Mesodermal cell (in vitro differentiated cells): ENCODE measurements at regions not wholly inside any gene's neighbourhood (a gene's known extent, or its start where the extent isn't known, plus 50 kb on each side); places are given as distances from the start of the nearest gene placed in this dataset.

ENCODE experiments used
- H3K27ac ChIP-seq: 2 replicates; pipeline ENCODE4 v1.7.0; 2013; ENCODE audit warnings: mild to moderate bottlenecking, low read depth, low read length, moderate library complexity; ENCODE audit not compliant: severe bottlenecking
- H3K36me3 ChIP-seq: 2 replicates; pipeline ENCODE4 v1.7.1; 2013; ENCODE audit warnings: mild to moderate bottlenecking, low read length, moderate library complexity; ENCODE audit not compliant: control insufficient read depth, insufficient read depth
- H3K4me1 ChIP-seq: one replicate; pipeline ENCODE4 v1.7.1; 2013; ENCODE audit warnings: mild to moderate bottlenecking, low read length; ENCODE audit not compliant: insufficient read depth, control insufficient read depth, poor library complexity, severe bottlenecking
- H3K4me3 ChIP-seq: 2 replicates; pipeline ENCODE4 v1.7.0; 2013; ENCODE audit warnings: low read length, control low read depth, mild to moderate bottlenecking; ENCODE audit not compliant: insufficient read depth, poor library complexity, severe bottlenecking; ENCODE audit errors: extremely low read depth
- H3K9me3 ChIP-seq: 2 replicates; pipeline ENCODE4 v1.7.1; 2013; ENCODE audit warnings: mild to moderate bottlenecking, low read length, moderate library complexity; ENCODE audit not compliant: control insufficient read depth
- WGBS, 2 experiments: methylation state at CpG; one replicate each; pipeline ENCODE4 v1.1.5; 2013; ENCODE audit warnings: missing lambda C conversion rate in 2 of 2; ENCODE audit not compliant: insufficient coverage in 2 of 2; 5-methylcytosine and 5-hydroxymethylcytosine counted together

DNA sequence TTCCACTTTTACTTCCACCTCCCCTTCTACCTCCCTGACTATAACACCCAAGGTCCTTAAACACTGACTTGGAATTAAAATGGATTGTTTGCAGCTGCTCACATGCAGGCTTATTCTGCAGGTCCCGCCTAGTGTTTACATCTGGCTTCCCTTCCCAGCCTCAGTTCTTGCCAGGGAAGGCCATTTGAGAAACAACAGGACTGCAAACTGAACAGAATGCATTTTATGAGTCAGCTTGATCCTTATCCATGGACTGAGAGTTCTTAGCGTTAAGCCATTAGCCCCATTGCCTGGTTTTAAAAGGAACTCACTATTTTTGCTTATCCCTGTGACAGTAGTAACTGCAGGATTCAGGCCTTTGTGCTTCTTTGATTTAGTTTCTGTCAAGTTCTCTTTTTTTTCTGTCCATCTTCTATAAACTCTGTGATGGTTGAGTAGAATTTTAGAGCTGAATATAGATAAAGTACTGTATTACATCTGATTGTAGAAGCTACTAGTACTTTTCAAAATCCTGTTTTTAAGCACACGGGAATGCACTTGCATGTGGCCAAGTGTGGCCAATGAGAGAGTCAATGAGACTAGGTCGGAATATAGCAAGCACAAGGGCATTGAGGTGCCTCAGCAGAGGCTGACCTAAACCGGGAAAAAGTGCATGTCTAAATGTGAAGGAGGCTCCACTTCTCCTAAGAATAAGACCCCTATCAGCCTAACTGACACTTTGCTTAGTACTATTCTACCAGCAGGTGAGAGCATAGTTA, 106.4 kb downstream of the TUSC7 start:
- H3K27ac ChIP-seq: peak overlapping the region; percentile 82
- WGBS, 2 experiments: 60 to 79% methylated on average over 4 to 5 of the region's 5 CpGs
- no peaks in the 10 kb centered on the region for H3K36me3 ChIP-seq
- H3K9me3 ChIP-seq: no peaks in the 10 kb centered on the region
- H3K4me3 ChIP-seq: no peak overlapping the region
- H3K4me1 ChIP-seq: peaks cover 5% of the 10 kb centered on the region

DNA sequence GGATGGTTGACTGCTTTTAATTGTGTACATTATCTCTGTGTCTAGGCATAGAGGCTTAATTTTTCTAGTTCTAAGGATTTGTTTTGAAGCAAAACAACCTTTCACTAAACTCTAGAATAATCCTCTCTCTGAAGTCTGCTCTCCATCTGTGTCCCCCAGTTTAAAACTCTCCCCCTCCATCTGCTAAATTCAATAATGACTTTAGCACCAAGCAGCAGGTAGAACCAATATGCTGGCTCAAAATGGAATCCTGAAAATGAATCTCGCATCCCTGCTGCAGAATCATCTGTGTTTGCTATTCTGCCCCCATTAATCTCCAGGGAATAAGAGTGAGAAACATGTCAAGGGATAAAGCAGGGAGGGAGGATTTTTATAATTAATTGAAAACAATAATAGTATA, 111.8 kb downstream of the TUSC7 start:
- H3K9me3 ChIP-seq: no peaks in the 10 kb centered on the region
- peaks cover 5% of the 10 kb centered on the region for H3K4me1 ChIP-seq
- H3K4me3 ChIP-seq: no peak overlapping the region
- no peaks in the 10 kb centered on the region for H3K36me3 ChIP-seq
- WGBS, 2 experiments: 80% methylated on average over 1 of the region's 1 CpG; no CpG with 5 or more reads in 1 of the 2 experiments
- no peak overlapping the region for H3K27ac ChIP-seq

DNA sequence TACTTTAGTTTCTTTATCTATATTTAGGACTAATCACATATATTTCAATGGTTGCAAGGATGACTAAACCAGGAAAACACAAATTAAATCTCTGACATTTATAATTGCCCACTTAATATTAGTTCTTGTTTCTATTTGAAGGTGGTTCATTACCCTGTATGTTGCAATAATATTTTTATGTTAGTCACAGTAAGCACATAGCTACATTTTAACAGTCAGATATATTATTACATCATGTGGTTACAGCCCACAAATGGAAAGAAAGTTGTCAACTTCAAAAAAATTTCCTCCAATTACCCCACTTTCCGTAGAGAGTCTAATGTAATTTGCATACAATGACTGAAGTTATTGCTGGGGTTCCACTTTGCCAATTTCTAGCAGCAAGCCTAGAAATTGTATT, 114.6 kb downstream of the TUSC7 start:
- no peaks in the 10 kb centered on the region for H3K4me1 ChIP-seq
- H3K36me3 ChIP-seq: no peaks in the 10 kb centered on the region
- no CpG with 5 or more reads among the region's 1 CpG for WGBS, 2 experiments
- no peak overlapping the region for H3K4me3 ChIP-seq
- H3K9me3 ChIP-seq: no peaks in the 10 kb centered on the region
- H3K27ac ChIP-seq: no peak overlapping the region

DNA sequence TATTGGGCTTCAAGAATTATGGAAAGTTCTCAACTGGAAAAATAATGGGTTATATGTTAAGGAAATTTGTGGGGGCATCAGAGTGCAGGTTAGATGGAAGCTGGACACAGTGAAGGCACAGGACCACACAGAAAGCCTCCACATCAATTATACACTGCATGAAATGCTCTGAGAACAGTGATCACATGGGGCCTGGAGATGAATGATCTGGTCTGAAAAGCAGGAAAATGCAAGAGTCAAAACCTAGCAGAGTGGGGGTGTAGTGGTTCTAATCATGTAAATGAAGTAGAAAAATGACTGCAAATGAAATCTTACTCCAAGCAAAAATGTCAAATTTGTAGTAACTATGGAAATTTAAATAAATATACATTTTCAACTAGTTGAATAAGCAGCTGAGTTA, 123.6 kb downstream of the TUSC7 start:
- Histone ChIP-seq H3K9me3 (no peaks in the 10 kb centered on the region), H3K4me1 (no peaks in the 10 kb centered on the region), H3K27ac (no peak overlapping the region), H3K36me3 (no peaks in the 10 kb centered on the region), H3K4me3 (no peak overlapping the region)

DNA sequence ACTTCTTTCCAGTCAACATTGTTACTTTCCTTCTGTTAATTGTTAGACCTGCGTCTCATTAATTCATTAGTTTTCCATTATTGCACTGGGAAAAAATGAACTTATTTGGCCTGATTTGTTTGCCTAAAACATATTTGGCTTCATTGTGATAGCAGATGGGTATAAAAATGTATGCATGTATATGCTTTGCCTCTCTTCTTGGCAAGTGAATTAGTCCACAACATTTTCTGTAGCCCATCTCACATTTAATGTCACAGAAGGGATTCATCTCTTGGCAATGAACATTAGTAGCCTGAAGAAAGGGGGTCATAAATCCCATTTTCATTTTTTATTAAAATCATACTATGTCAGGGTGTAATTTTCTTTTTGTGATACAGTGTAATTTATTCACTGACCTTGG, 125.2 kb downstream of the TUSC7 start:
- Histone ChIP-seq H3K36me3 (no peaks in the 10 kb centered on the region), H3K4me1 (no peaks in the 10 kb centered on the region), H3K4me3 (no peak overlapping the region), H3K9me3 (no peaks in the 10 kb centered on the region), H3K27ac (no peak overlapping the region)
- no CpG with 5 or more reads among the region's 1 CpG for WGBS, 2 experiments

DNA sequence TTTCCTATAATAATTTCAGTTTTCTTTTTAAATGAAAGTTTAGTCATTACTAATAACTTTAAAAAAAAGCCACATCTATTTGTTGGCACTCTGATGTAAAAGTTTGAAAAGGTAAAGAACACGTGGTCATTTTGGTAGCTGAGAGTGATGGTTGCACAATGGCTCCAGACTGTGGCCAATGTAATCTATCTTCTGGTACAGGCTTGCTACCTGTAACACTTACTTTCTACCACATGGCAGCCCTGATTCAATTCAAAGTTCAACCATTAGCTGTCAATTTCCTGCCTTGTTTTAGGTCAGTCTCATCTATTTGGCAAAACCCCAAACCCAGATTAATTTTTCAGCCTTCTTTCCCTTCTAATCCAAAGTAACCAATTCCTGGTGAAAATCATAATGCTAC, 126.1 kb downstream of the TUSC7 start:
- H3K9me3 ChIP-seq: no peaks in the 10 kb centered on the region
- 71 to 100% methylated on average over 1 of the region's 1 CpG for WGBS, 2 experiments
- H3K27ac ChIP-seq: no peak overlapping the region
- no peaks in the 10 kb centered on the region for H3K36me3 ChIP-seq
- H3K4me1 ChIP-seq: no peaks in the 10 kb centered on the region
- H3K4me3 ChIP-seq: no peak overlapping the region

DNA sequence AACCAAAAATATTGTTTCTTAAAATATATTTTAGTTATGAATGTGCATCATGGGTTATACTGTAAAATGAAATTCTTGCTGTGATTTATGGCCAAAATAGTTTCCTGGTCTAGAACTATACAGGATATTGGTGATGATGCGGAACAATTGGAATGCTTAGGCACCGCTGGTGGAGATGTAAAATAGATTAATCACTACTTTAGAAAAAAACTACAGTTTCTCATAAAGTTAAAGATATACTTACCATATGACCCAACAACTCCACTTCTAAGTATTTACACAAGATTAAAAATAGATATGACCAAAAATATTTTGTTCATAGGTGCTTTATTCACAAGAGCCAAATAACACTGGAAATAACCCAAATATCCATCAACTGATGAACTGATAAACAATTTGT, 126.7 kb downstream of the TUSC7 start:
- H3K4me1 ChIP-seq: no peaks in the 10 kb centered on the region
- H3K4me3 ChIP-seq: no peak overlapping the region
- H3K27ac ChIP-seq: no peak overlapping the region
- WGBS, 2 experiments: no CpG with 5 or more reads among the region's 2 CpGs
- H3K9me3 ChIP-seq: no peaks in the 10 kb centered on the region
- H3K36me3 ChIP-seq: no peaks in the 10 kb centered on the region

DNA sequence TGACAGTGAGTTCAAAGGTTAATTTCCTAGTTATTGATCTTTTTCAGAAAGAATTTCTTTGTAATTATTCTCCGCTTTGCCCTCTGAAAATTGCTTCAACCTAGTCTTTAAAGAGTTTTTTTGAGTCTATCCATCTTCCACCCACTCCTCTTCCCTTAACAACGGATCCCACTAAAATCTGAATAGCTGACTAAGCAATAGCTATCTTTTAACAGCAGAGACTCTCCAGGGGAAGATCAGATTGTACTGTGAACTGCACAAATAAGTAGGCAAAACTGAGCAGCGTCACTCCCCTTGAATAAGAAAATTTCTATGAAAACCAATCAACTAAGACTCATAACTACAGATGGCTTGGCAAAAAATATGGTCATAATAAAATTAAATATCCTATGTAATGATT, 127.9 kb downstream of the TUSC7 start:
- Histone ChIP-seq H3K9me3 (no peaks in the 10 kb centered on the region), H3K4me1 (no peaks in the 10 kb centered on the region)

DNA sequence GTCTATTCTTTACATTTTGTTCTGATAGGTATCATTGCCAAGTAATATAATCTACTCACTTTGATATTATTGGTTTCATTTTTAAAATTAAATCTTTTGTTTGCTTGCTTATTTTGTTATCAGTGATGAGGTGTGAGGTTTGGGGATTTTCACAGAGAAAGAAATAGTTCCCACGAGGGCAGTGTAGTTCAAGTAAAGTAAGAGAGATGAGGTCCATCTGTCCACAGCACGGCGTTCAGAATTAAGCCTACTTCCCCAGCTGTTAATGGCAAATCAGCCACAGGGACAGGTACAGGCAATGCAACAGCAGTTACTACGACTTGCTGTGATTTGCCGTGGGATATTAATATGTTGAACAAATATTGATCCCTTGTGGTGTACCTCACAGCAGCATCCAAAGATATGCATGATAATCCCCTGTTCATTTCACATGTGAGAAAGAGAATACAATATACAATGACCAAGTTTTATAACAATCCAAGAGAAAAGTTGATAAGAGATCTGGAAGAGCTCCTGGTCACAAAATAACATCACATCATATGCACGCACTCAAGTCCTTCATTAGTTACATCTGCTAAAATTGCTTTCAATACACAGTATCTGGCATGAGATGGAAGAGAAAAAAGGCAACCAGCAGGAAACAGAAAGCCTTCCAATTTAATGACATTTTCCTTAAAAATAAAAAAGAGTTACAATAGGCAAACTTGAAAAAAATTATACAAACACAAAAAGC, 131.6 kb downstream of the TUSC7 start:
- WGBS, 2 experiments: 86 to 100% methylated on average over 3 of the region's 6 CpGs
- H3K4me3 ChIP-seq: no peak overlapping the region

More for the DNA sequence above, 127.9 kb downstream of the TUSC7 start:
- Histone ChIP-seq H3K27ac (no peak overlapping the region), H3K36me3 (no peaks in the 10 kb centered on the region), H3K4me3 (no peak overlapping the region)
- 63 to 100% methylated on average over 1 to 2 of the region's 3 CpGs for WGBS, 2 experiments

DNA sequence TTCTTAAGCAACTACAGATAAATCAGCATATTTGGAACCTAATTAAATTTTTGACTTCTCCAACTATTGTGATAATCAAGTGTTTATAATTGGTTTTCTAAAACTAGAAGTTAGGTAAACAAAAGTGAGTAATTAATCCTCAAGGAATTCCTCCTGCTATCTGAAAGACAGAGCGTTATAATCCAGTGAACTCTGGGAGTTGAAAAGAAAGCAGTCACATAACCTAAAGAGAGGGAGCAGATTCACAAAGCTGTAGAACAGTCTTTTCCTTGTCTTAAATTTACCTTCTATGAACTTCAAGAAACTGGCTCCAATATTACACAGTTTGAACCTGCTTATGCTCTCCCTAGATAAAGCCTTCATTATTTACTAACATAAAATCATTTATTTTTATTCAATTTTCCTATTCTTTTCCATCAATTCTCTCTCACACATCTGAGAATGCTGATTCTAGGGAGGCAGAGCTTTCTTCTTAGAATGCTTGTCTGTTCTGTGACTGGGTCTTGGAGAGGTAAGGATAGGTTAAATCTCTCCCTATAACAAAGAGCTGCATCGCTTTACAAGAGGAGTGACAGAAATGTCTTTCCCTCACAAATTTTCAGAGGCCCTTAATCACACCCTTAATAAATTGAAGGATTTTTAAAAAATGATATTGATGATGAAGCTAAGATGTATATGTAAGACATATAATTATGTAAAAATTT, 132.8 kb downstream of the TUSC7 start:
- Histone ChIP-seq H3K36me3 (no peaks in the 10 kb centered on the region), H3K4me3 (no peak overlapping the region), H3K4me1 (no peaks in the 10 kb centered on the region), H3K27ac (no peak overlapping the region), H3K9me3 (no peaks in the 10 kb centered on the region)
- WGBS, 2 experiments: 73% methylated on average over 1 of the region's 2 CpGs; no CpG with 5 or more reads in 1 of the 2 experiments

More for the DNA sequence above, 131.6 kb downstream of the TUSC7 start:
- Histone ChIP-seq H3K9me3 (no peaks in the 10 kb centered on the region), H3K4me1 (no peaks in the 10 kb centered on the region), H3K27ac (no peak overlapping the region), H3K36me3 (no peaks in the 10 kb centered on the region)
